Stimulated activated CD8-positive, alpha-beta memory T cell treated with anti-CD3 and anti-CD28 coated beads, Interleukin-7, amount 100 ng/mL, for 24 hours (primary cell): ENCODE measurements at regions not wholly inside any gene's neighbourhood (a gene's known extent, or its start where the extent isn't known, plus 50 kb on each side); places are given as distances from the start of the nearest gene placed in this dataset.

Source experiments
- DNase-seq: peaks from one replicate; pipeline ENCODE4 v3.0.0-alpha.2; 2020; ENCODE audit warnings: low read depth

DNA sequence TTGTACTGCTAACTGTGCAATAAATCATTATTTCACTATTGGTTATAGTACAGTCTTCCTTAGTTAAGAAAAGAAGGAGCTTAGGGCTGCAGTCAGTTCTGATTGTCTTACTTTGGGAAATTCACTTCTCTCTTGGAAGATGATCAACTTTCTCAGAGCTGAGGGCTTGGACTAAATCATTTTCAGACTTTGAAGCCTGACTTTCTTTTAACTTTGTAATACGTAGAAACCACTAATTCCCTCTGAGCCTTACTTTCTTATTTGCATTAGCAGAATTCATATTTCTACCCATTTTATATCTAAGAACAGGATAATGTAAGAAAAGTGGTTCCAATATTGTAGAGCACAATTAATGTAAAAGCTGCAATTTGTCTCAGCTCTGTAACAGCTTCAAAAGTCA is 386.4 kb downstream of the TRIB2 start:
- no peak for DNase-seq

DNA sequence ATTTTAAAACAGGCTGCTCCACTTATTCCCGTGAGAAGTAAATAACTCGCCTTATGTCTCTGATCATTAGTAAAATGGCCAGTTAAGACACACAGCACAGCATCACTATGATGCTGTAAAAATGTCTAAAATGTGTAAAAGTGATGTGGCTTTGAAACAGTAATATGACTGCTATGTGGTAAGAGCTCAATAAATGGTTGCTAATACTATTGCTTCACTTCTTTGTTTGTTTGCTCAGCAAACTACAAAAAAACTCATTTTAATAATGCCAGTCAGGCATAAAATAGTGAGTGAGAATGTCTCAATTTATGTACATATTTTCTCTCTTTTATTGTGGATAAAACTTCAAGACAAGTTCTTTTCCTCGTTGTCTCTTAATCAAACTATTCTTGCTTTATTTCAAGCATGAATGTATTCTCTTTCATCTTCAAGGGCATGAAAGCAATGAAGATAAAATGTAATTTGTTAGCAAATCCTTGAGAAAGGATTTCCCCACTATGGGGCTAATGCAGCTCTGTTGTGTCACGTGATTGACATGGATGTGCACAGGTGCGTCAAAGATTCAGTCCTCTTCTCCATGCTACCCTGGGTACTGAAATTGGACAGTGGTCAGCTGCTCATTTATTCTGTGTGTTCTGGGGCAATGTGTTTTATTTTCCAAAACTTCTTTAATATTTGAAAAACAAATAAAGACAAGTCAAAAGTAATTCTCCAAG is 387.2 kb downstream of the TRIB2 start:
- no peak for DNase-seq

DNA sequence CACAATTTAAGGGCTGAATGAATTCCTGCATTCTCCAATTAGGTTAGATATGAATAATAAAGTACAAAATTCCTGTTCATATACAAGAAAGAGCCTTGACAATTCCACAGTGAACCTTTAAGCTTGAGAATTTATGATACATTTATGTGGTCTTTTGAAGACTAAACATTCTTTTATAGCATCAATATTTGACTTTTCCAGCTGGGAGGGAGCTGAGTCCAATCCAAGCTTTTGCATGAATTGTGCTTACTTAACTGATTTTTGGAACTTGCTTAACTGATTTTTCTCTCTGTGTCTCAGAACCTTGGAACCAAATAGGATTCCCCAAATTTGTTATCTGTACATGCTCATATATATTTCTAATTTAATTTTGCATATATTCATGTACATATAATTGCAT is 388.0 kb downstream of the TRIB2 start:
- DNase-seq, result no peak

DNA sequence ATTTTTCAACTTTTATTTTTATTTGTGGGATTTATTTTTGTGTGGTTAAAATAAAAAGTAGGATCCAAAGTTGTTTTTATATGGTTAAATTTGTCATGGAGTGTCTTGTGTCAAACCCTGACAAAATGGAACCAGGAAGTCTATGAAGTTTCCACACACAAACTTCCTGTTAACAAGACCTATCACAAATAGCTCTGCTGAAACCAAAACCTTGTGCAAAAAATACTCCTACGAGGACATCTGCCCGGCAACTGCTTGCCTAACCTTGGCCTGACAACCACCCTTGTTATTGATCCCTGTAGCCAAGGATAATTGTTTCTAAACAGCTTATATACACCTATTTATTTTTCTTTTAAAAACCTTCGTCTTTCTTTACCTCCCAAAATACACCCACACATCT is 389.6 kb downstream of the TRIB2 start:
- DNase-seq, result no peak

DNA sequence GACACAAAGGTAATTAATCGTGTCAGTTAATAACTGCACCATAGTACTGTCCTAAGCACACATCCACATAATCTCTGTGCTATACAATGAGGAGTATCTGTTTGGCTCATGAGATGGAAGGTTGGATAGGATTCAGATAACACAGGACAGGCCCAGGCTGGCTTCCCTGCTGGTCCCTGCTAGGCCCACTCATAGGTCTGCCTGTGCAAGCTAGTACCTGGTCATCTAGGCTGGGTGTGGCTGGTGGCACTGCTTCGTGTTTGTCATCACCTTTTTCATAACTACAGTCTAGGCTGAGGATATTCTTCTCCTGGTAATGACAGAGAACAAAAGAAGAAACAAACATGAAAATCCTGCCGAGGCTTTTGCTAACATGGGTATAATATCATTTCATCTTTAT is 392.8 kb downstream of the TRIB2 start:
- DNase-seq, result no peak

DNA sequence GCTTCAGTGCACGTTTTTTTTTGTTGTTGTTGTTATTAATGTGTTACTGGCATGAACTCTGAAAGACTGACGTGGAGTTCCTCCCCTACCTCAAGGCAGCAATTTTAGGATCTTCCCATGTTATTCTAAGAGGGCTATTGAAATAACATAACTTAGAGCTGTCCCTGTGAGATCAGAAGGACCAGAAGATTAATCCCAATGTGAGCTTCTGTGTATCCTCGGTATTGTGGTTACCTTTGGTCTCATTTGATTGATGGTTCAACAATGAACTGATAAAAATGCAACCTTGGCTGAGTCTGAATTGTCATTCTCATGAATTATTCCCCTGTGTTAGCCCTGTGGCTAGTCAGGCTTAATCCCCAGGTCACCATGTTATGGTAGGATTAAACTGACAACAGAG is 394.1 kb downstream of the TRIB2 start:
- DNase-seq, result no peak

DNA sequence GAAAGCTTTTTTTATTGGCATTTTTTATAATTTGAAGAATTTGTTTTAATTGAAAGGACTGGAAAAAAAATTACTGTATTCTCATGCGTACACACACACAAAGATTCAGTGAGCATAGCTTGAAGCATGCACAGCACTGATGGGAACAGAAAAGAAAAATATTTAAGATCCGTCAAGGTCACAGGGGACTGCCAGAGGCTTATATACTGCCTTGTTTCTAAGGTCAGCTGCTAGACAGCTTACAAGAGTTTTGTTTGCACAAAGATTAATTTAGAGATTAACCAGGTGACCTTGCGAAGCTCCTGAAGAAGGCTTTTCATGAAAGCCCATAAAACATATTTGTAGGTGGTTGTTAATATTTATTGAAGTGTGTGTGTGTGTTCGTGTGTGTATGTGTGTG is 396.3 kb downstream of the TRIB2 start:
- DNase-seq, result no peak

DNA sequence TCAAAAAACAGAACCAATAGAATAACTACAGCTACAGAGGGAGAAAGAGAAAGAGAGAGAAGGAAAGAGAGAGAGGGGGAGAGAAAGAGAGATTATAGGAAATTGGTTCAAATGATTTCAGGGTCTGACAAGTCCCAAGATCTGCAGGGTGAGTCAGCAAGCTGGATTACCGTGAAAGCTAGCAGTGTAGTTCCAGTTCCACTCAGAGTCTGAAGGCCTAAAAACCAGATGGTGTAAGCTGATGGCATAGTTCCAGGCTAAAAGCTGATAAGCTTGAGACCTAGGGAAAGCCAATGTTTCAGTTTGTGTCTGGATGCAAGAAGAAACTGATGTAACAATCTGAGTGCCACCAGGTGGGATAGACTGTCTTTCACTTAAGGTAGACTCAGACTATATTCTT is 397.7 kb downstream of the TRIB2 start:
- DNase-seq, result no peak

DNA sequence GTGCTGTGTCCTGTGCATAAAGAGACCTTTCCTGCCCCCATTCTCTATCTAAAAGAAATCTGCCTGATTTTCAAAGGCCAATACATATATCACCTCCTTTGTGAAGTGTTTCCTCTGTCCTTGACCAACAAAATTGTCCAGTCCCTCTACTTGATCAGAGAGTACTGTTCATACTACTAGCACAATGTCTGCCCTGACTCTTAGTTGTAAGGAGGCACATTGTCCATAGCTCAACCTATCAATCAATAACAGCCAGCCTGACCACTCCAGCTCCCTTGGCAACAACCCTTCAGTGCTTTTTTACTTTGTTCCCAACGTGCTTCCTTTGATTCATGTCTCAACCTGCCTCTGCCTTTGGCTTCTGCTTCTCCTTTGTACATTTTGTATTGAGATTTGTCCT is 398.9 kb downstream of the TRIB2 start:
- DNase-seq, result no peak

DNA sequence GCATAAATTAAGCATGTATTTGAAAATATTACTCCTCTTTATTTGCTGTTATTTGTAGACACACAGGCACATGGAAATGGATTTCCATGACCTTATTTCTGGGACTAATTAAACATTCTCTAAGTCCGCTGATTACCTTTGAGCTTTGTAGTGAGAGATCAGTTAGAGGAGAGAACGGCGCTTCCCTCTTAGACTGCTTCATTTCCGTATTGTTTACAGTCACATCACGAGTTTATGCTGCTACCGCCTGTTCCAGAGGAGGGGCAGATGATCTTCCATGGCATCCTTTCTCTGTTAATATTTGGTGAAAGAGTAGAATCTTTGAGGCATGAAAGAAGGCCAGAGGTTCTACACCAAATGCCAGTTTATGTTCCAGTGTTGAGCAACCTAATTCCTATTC is 404.4 kb downstream of the TRIB2 start:
- no peak for DNase-seq

DNA sequence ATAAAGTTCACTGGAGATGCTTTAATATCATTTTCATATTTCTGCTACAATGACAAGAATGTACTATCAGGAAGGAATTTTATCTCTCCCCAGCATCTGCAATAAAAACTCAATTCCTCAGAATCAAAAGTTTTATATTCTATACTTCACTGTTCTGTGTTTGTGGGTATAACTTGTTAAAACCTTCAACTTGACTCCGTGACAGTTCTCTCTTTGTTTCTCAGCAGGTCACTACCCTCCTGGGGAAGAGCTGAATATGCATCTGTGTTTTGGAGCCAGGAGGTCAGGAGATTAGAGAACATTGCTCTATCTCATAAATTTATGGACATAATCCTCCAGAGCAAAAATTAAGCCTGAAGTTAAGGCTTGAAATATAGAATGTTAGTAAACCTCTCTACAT is 411.4 kb downstream of the TRIB2 start:
- DNase-seq, result no peak

DNA sequence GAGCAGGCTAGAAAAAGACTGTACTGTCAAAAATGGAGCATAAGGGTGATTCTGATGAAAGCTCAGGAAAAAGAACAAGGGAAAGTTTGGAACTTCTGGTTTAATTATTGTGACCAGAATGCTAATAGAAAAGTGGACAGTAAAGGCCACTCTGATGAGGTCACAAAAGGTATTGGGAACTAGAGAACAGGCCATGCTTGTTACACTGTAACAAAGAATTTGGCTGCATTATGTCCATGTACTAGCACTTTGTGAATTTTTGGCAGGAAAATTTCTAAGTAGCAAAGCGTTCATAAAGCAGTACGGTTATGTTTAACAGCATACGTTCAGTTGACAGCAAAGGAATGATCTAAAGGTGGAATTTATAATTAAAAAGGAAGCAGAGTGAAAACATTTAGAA is 418.6 kb downstream of the TRIB2 start:
- DNase-seq, result no peak

DNA sequence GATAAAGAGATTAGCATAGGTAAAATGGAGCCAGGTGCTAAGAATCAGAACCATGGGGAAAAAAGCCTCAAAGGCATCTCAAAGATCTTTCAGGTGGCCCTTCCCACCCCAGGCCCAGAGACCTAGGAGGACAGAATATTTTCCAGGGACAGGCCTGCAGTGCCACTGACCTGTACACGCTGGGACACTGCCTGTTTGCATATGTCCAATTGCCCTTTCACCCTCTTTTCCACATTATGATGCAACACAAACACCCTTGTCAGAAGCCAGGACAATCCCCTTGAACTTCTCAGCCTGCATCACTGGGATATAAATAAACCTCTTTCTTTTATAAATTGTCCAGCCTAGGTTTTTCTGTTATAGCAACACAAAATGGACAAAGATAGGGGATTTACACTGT is 419.1 kb downstream of the TRIB2 start:
- no peak for DNase-seq

DNA sequence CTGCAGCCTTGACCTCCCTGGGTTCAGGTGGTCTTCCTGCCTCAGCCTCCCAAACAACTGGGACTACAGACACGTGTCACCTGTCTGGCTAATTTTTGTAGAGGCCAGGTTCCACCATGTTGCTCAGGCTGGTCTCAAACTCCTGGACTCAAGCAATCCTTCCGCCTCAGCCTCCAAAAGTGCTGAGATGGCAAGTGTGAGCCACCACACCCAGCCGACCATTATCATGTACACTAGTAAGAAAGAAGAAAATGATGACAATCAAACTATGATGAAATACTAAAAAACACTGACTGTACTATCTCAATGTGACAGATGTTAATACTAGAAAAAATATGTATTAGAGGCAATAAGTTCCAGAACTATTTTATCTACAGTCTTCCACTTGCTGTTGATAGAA is 420.9 kb downstream of the TRIB2 start:
- no peak for DNase-seq

DNA sequence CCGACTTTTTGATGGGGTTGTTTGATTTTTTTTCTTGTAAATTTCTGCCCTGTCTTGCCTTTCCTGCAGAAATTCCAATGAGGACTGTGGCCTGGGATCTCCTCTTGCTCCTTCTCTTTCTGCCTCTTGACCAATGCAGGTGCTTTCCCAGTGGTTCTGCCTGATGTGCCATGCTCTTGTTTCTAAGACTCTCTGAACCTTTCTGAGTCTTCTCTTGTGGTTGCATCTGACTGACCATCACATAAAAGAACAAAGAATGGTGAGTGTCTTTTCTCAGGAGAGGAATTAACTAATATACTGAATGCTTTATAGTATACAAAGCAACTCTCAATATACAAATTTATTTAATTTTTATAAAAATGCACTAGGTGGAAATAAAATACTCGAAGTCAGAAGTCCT is 424.6 kb downstream of the TRIB2 start:
- no peak for DNase-seq

DNA sequence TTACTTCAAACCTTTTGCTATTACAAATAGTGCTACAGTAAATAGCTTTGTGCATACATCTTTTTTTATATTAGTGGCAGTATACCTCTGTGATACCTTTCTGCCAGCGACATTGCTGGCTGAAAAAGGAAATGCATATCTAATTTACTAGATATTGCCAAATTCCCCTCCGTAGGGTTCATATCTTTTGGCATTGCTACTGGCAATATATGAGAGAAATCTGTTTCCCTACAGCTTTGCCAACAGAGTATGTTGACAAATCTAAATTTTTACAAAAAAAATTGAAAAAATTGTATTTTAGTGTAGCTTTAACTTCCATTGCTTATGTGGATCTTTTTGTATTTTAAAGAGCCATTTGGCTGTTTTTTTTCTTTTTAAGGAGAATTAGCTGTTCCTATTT is 426.7 kb downstream of the TRIB2 start:
- DNase-seq, result no peak

DNA sequence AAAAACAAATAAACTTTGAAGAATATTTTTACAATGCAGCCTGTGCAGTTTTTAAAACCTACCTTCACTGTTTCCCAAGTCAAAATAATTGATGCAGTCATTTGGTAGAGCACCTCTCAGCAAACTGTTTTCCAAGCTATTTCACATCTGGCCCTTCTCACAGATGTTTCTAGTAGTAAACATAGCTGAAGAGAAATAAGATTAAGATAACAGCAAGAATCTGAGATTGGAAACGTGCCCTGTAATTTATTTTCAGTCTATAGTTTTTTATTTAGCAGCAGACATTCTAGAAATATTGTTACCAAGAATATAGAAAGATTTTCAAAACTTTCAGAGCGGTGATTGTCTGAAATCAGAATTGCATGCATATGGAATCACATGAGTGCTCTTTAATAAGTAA is 440.2 kb downstream of the TRIB2 start:
- no peak for DNase-seq

DNA sequence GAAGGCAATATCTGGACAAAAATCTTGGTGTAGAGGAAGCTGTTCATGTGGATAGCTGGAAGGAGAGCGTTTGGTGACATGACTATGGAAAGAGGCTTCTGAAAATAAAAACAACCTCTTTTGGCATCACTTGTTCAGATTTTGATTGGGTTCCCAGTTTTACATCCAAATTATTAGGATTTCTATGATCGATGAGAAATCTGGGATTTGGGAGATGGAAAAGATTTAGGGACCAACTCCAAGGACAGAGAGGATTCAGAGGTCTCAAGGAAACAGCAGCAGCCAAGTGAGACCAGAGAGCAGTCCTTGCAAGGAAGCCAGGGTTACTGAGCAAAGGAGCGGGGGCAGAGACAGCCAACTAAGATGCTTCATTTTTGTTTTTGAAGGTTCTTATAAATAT is 441.7 kb downstream of the TRIB2 start:
- no peak for DNase-seq

DNA sequence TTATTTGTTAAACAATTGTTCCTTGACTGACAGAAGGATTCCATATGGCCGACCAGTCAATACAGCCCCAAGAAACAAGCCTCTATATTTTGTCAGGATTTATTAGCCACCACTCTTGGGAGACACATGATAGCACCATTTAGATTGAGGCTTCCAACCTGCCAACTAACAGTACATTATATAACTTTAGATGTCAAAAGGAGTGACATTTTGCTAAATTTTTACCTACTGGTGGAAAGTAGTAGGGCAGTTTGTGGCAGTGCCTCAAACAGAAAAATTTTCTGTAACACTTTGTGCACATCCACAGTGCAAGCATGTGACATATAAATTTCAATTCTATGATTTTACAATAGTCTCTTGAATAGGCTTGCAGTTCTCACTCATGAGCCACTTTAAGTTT is 464.0 kb downstream of the TRIB2 start:
- no peak for DNase-seq

DNA sequence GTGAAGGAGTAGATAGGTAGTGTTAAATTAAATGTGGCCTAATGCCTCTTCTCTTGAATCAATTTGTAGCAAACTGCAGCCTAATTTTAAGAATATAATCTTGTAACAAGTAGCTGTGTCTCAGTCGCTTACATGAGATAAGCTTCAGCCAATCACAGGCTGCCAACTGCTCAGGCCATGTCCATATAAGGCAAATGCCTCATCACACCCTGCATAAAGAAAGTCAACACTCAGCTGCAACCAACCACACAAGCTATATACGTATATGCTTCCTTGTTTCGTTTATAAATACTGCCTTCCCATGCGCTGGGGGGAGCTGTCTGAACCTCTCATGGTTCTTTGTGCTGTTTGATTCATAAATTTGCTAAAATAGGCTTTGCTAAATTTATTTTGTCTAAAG is 476.3 kb downstream of the TRIB2 start:
- DNase-seq, result no peak

DNA sequence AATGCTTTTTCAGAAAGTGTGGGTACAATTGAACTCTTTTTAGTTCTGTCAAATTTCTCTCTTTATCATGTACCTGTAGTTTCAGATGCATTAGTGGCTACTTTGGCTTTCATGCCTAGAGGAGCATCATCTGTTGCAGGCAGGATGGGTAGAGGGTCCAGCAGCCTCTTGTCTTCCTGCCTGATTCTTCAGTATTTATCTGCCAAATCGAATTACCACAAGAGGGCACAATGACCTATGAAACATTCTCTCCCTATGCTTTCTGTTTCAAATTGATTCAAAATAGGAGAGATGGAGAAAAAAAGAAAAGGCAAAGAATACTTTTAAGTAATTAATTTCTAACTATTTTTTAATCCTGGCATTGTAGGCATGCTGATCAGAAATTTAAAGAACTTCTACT is 477.2 kb downstream of the TRIB2 start:
- DNase-seq, result no peak

DNA sequence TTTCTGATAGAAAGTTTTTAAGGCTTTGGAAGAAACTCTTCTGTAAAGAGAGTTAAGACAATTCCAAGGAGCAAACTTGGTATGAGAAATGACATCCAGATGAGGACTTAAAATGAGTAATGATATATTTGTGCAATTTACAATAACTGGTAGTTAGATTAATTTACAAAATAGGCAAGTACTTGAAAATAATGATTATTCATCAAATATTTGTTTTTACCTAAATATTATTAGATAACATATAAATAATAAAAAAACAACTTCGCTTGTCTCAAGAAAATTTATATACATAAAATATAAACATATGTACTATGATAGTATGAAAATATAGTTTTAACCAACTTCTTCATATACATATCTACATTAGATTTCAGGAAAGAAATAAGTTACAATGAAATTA is 478.5 kb downstream of the TRIB2 start:
- DNase-seq, result no peak

DNA sequence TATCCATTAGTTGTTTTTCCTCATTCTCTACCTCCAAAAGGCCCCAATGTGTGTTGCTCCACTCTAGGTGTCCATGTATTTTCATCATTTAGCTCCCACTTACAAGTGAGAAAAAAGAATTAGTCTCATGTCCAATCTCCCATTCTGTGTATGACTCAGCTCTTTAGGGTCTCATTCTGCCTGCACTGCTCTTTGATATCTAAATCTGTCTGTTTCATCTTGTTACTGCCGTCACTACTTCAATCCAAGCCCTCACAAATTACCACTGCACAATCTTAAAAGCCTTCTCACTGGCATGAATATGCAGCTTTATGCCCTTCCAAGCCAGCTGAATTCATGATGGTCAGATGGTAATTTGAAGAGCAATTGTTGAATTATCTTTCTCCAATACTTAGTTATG is 480.5 kb downstream of the TRIB2 start:
- no peak for DNase-seq

DNA sequence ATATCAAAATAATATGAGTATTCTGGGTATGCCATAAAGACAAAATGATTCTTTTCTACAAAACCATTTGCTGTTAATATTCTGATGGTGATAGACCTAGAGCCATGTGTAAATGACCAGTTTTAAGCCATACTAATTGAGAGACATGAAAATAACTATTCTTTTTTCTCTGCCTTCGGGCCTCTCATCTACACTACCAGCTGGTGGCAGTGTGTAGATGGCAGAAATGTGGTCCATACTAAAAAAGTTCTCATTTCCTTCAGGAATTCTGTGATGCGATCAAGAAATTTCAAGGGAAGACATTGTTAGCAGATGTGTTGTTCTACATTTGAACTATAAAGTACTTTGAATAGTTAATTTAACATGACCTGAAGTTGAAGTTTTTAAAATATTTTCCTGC is 485.2 kb downstream of the TRIB2 start:
- no peak for DNase-seq

DNA sequence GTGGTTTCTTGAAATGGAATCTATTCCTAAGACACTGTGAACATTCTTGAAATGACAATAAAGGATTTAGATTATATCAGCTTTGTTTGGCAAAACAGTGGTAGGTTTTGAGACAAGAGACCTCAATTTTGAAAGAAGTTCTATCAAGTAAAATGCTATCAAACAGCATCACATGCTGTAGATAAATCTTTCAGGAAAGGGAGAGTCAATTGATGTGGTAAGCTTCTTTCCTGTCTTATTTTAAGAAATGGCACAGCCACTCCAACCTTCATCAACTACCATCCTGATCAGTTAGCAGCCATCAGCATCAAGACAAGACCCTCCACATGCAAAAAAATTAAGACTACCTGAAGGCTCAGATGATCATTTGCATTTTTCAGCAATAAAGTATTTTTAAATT is 495.4 kb downstream of the TRIB2 start:
- DNase-seq, result no peak
